GM18498 (cell line): ENCODE measurements at regions not wholly inside any gene's neighbourhood (a gene's known extent, or its start where the extent isn't known, plus 50 kb on each side); places are given as distances from the start of the nearest gene placed in this dataset.
"Not testable (repeated sequence)": the region's sequence is repeated elsewhere in the genome, so short reads cannot be mapped to it uniquely, and the experiment has no call there.

Experiments used
- ATAC-seq: cut with Tn5 transposase; IDR thresholded peaks from one replicate; pipeline ENCODE4 v1.9.1; 2021; ENCODE audit warnings: mild to moderate bottlenecking, moderate library complexity; ENCODE audit not compliant: unreplicated experiment

DNA sequence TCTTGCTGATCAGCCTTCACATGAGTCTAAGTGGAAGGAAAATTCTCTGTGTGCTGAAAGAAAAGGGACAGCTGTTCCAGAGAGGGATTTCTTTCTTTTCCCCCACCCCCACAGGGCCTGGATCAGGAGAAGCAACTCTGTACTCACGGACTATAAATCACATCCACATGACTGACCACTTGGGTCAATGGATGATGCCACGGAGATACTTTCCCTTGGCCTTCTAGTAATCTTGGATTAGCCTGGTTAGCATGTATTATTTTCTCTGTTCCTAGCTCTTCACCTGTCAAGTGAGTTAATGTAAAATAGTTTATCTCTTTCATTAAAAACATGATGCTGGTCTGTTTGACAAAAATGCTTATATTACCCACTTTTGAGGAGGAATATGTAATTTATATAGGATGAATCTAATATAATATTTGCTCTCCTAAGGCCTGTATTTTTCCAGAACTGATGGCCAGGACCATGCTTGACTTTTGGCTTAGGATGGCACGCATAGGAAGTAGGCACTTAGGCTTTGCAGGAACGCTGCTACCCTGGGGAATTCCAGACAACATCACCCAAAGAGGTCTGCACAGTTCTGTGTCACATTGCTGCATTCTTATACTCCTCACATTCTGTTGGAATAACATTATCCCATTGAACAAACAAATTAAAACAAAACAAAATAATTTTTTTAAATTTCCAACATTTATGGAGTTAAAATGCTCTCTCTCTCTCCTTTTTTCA is 892.1 kb downstream of the TLE1 start:
- ATAC-seq = no peak

- ATAC-seq = no peak
Measured at GRCh38 chr9:80796632-80797031, 892.7 kb downstream of the TLE1 start.

DNA sequence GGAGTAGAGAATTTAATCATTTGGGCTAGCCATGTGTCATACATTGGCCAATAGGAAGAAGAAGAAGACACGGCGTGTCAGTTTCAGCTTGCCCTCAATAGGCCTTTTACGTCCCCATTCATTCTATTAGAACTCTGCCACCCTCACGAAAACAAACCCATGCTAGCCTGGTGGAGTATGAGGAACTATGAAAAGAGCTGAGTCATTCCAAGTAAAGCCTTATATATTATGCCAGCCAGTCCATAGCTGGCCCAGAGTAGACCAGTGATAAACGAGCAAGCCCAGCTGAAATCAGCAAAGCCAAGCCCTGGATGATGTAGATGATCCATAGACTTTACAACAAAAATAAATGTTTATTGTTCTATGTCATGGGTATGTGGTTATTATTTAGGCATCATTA is 895.1 kb downstream of the TLE1 start:
- ATAC-seq = no peak

DNA sequence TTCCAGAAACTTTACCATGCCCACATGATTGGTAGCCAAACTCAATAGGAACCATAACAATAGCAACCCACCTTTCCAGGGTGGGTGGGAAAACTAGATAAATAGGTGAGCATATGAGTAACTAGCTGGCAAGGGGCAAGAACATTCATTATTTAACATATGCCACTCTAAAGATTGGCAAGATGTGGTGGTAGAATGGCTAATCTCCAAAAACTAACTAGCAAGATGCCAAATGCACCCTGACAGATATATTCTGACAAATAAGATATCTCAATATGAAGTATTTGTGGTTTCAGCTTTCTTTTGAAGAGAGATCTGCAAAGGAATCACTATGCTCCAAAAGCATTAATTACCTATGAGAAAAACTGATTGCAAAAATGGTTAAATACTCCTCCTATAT is 895.6 kb downstream of the TLE1 start:
- no peak for ATAC-seq

- no peak for ATAC-seq
Measured at GRCh38 chr9:80792726-80793125, 896.6 kb downstream of the TLE1 start.

DNA sequence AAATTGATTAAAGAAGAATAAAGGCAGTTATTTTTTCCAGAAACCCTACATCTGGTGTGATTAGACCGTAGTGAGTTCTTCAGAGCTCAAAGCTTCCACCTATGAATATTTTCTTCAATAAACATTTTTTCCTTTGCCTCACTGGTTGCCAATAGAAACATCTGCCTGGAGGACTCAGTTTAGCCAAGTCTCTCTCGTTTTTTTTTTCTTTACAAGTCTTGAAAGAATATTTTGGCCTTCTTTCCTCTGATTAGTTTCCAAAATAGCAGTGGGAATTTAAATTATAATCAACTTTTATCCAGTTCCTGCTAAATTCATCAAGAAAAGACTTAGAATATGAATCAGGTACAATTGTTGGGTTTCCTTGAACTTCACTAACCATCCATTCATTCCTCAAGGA is 897.5 kb downstream of the TLE1 start:
- ATAC-seq = no peak

GRCh38 chr9:80790764-80791163 is 898.6 kb downstream of the TLE1 start:
- ATAC-seq = no peak

DNA sequence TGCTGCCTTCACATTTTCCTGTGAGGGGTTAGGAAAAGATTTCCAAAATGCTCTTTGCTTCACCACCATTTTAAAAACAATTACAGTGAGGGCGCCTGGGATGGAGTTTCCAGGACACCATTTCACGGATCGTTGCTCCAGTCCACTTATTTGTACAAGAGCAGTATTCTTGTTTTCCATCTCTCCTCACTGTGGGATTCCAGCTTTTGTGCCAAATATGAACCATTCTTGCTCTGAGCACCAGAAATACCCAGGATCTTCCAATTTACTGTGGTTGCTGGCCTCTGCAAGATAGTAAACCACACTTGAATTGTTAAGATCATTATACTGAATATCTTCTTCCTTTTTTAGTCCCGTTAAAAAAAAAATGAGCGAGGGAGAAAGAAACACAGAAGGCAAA is 899.5 kb downstream of the TLE1 start:
- no peak for ATAC-seq

- ATAC-seq = no peak
Measured at GRCh38 chr9:80787636-80788035, 901.7 kb downstream of the TLE1 start.

- no peak for ATAC-seq
Measured at GRCh38 chr9:80784647-80785046, 904.7 kb downstream of the TLE1 start.

DNA sequence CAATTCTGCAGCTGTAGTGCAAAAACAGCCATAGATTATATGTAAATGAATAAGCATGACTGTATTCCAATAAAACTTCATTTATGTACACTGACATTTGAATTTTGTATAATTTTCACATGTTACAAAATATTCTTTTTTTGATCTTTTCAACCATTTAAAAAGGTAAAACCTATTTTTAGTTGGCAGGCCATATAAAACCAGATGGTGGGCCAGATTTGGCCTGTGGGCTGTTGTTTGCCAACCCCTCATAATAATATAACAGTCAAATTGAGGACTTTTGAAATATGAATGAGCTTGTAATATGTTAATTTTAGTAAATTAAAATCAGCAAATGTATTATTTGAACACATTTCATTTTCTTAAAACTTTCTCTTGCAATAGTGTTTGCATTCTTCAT is 913.4 kb downstream of the TLE1 start:
- no peak for ATAC-seq

DNA sequence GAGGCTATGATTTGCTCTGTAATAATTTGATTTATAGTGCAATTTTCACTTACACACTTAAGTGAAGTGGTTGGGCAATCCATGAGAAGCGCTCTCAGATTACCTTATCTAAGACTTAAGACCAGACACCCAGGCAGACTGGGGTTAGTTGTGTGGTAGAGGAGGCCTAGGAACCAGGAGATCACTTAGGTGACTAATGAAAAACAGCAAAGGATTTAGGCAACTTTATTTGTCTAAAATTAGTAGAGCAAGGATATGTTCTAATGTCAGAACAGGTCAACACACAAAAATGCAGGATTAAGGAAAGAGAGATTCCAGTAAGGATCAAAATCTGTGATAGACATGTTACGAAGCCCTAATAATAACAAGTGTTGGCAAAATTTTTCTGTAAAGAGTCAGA is 913.8 kb downstream of the TLE1 start:
- ATAC-seq = no peak

DNA sequence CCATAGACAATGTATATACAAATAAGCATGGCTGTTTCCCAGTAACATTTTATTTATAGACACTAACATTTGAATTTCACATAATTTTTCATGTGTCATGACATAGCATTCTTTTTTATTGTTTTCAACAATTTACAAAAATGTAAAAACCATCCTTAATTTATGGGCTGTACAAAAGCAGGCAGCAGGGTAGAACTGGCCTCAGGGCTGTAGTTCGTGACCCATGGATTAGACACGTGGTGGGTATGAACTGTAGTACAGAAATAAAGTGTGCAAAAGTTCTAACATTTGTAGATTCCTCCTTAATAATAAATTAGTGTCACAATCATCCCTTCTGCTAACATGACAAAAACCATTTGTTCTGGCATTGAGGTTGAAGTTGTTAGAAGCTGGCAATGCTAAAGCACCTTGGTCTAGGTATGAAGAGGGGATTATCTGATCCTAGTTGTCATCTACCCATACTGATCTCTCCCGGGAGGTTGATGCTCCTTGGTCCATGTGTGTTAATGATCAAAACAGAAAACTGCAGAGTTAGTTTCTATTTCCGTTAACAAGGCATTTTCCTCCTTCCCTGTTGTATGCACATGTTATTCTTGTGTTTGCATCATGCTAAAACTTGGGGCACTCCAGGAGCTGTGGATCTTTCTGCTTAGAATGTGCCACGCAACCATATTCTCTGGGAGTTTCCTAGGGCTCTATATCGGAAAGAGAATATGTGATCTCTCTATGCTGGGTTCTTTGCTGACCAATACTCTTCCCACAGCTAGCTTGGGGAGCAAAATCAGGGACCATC is 917.6 kb downstream of the TLE1 start:
- ATAC-seq = no peak

DNA sequence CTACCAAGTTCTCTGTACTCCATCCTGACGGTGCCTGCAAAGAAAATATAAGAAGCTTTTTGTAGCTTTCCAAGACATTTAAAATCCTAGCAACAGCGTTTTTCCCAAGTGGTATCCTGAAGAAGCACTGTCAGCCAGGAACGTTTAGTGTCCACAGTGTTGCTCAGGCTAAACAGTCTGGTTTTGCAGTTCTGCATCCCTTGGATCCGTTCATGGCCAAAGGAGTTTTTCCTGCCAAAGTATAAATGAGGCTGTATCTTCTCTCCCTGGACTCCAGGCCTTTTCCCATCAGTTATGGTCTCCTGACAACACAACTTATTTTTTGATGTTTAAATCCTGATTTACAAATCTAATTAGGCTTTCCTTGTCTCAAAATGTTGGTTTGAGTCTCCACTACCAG is 925.8 kb downstream of the TLE1 start:
- no peak for ATAC-seq

DNA sequence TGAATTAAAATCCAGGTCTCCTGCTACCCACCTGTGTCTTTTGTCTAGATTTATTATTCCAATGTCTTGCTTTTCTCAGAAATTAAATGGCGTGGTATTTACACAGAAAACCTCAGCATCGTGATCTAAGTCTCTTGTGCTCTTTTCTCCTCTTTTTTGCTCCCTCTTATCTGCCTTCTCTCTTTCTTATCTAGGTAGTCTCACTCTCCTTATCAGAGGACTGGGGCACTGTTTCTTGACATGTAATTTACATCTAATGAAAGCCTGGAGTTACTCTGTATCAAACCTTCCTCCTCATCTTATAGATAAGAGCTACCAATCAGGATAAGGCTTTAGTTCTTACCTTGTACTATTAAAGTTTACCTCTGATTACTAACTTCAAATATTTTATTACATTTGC is 933.8 kb downstream of the TLE1 start:
- no peak for ATAC-seq

- ATAC-seq = not testable (repeated sequence)
Measured at GRCh38 chr9:80747056-80747455, 942.3 kb downstream of the TLE1 start.

DNA sequence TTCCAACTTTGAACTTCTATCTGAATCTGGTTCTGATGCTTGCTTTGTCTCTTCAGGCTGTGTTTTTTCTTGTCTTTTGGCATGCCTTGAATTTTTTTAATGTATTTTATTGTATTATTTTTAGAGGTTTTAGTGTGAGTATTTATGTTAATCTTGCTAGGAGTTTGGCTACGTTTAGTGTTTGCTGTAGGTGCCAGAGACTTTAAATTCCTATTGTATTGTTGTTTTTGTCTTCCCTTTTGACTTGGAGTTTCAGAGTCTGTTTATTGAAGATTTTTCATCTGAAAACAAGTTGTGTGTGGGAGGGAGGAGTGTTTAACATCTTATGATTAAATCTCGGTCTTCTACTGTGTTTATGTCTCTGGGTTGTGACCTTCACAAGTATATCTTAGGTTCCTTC is 956.8 kb downstream of the TLE1 start:
- no peak for ATAC-seq

DNA sequence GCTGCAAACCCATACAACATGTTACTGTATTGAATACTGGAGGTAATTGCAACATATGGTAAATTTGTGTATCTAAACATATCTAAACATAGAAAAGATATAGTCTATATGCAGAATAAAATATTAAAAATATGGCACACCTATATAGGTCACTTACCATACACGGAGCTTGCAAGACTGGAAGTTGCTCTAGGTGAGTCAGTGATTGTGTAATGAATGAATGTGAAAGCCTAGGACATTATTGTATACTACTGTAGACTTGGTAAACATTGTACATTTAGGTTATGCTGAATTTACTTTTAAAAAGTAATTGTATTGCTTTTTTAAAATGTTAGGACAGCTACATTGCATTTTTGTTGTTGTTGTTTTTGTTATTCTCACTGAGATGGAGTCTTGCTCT is 968.8 kb downstream of the TLE1 start:
- ATAC-seq = no peak

DNA sequence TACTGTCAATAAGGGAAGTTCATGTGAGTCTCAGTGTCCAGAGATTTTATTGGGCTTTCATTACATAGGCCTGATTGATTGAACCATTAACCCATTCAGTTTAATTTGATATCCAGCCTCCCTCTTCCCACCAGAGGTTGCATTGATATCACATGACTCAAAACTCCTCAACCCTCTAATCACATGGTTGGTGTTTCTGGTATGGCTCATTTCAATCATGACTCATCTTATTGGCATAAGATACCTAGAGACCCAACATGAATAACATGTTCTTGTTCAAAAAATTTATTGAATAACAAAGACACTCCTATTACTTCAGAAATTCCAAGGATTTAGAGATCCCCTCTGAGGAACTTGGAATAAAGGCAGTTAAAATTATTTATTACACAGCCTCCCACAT is 982.2 kb downstream of the TLE1 start:
- ATAC-seq = no peak

DNA sequence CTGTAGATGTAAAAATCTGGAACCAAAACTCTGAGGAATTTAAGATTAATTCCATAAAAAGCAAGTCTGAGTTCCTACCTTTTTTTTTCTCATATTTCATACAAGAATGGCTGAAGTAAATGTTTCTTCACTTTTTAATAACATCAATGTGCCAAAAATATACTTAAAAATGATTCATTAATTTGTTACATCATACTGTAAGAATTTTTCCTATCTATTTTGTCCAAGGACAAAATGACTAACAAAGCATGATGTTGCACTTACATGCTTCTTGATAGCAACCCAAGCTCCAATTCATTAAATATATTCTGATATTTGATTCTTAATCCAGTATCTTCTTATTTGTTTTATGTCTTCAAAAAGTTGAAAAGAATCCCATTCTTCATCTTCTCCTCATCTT is 988.3 kb downstream of the TLE1 start:
- ATAC-seq = no peak

GRCh38 chr9:80699511-80699998 is 989.8 kb downstream of the TLE1 start:
- no peak for ATAC-seq

DNA sequence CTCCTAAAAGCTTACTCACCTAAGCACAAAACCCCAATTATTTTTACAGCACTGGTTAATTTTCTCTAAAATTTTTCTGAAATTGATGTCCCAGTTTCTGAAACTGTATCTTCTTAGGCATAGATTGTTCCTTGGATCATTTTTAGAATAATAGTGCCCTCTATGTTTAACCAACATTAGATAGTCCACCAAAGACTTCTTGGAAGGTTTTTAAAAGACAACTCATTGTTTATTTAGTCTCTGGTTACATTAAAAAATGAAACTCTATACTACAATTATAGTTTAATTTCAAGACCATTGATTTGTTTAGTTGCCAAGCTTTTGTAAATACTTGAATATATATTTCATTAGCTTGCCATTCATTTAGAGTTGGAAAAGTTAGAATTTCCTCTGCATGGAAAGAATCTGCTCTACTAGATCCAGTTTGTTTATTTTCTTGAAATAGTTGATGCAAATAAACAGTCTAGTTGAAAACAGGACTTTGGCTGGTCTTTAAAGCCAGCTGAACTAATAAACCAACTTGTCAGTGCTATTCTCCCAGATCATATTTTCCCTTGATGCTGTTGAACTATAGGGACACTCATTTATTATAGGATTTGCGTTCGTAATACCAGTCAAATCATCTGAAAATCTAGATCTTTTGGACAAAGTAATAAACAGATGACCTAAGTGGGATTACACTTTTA is 990.5 kb downstream of the TLE1 start:
- no peak for ATAC-seq
